CD4-positive, CD25-positive, alpha-beta regulatory T cell (primary cell): ENCODE measurements at regions not wholly inside any gene's neighbourhood (a gene's known extent, or its start where the extent isn't known, plus 50 kb on each side); places are given as distances from the start of the nearest gene placed in this dataset.

Experiments used
- ATAC-seq, 2 donors: fragments of 150-1000 bp; cut with Tn5 transposase; one replicate each; pipeline ENCODE4 v1.10.0; 2021; ENCODE audit warnings: low read depth in 2 of 2, moderate number of reproducible peaks in 2 of 2, moderate library complexity in 1 of 2
- DNase-seq, 3 donors: peaks; one replicate each; pipeline versions ENCODE4 v3.0.0 to v3.0.0-alpha.2; 2012 to 2022; ENCODE audit warnings: mixed read lengths in 1 of 3
- H3K27ac ChIP-seq: one replicate; pipeline ENCODE4 v1.7.0; 2013; ENCODE audit warnings: mild to moderate bottlenecking, low read length; ENCODE audit not compliant: insufficient read depth, poor library complexity, severe bottlenecking
- H3K27me3 ChIP-seq: one replicate; pipeline ENCODE4 v1.7.0; 2013; ENCODE audit warnings: low read length; ENCODE audit not compliant: control insufficient read depth, insufficient read depth
- H3K36me3 ChIP-seq: one replicate; pipeline ENCODE4 v1.7.0; 2013; ENCODE audit warnings: mild to moderate bottlenecking, low read length, moderate library complexity; ENCODE audit not compliant: control insufficient read depth, insufficient read depth
- H3K4me1 ChIP-seq: 2 replicates; pipeline ENCODE4 v1.7.0; 2013; ENCODE audit warnings: mild to moderate bottlenecking, low read length; ENCODE audit not compliant: insufficient read depth, control insufficient read depth, poor library complexity, severe bottlenecking
- H3K4me3 ChIP-seq: one replicate; pipeline ENCODE4 v1.7.0; 2013; ENCODE audit warnings: low read depth, mild to moderate bottlenecking, low read length, moderate library complexity
- H3K9me3 ChIP-seq, 2 experiments: 1 replicate in 1 of 2; 2 replicates in 1 of 2; pipeline ENCODE4 v1.7.0; 2013; ENCODE audit warnings: low read length in 2 of 2, mild to moderate bottlenecking in 1 of 2, moderate library complexity in 1 of 2; ENCODE audit not compliant: control insufficient read depth in 2 of 2
- H3K27ac Mint-ChIP-seq, 3 donors: one replicate each; pipeline ENCODE4 v1.8.0; 2020 to 2022; ENCODE audit warnings: mild to moderate bottlenecking in 3 of 3, mixed read lengths in 3 of 3, moderate library complexity in 2 of 3
- H3K27me3 Mint-ChIP-seq: one replicate; pipeline ENCODE4 v1.8.0; 2022; ENCODE audit warnings: mild to moderate bottlenecking, mixed read lengths
- H3K36me3 Mint-ChIP-seq: one replicate; pipeline ENCODE4 v1.8.0; 2020; ENCODE audit warnings: mixed read lengths
- H3K4me1 Mint-ChIP-seq, 4 donors: one replicate each; pipeline ENCODE4 v1.8.0; 2020 to 2022; ENCODE audit warnings: mixed read lengths in 4 of 4, mild to moderate bottlenecking in 1 of 4
- H3K4me3 Mint-ChIP-seq, 4 donors: one replicate each; pipeline ENCODE4 v1.8.0; 2020 to 2022; ENCODE audit warnings: mild to moderate bottlenecking in 4 of 4, mixed read lengths in 4 of 4, moderate library complexity in 3 of 4
- H3K9me3 Mint-ChIP-seq, 7 donors: one replicate each; pipeline ENCODE4 v1.8.0; 2020 to 2022; ENCODE audit warnings: mixed read lengths in 7 of 7, mild to moderate bottlenecking in 3 of 7, moderate library complexity in 2 of 7

- no peak for DNase-seq
- Mint-ChIP-seq H3K36me3 (no peaks in the 10 kb centered on the region), H3K27ac (no peak overlapping the region), H3K4me3 (no peak overlapping the region), H3K4me1 (no peaks in the 10 kb centered on the region), H3K9me3 (peaks cover 0 to 2% (median 0%) of the 10 kb centered on the region in 7 donors), H3K27me3 (no peaks in the 10 kb centered on the region)
- Histone ChIP-seq H3K27me3 (no peaks in the 10 kb centered on the region), H3K4me3 (no peak overlapping the region), H3K9me3 (no peaks in the 10 kb centered on the region), H3K36me3 (no peaks in the 10 kb centered on the region), H3K27ac (no peak overlapping the region), H3K4me1 (no peaks in the 10 kb centered on the region)
- ATAC-seq: no peak
Observed at GRCh38 chr2:120894966-120895365, 159.3 kb downstream of the GLI2 start.

GRCh38 chr2:120896126-120896525 is 160.5 kb downstream of the GLI2 start:
- ATAC-seq (no peak), DNase-seq (no peak)
- no peak overlapping the region for H3K27ac ChIP-seq
- Mint-ChIP-seq H3K27ac (no peak overlapping the region), H3K4me3 (no peak overlapping the region), H3K27me3 (no peaks in the 10 kb centered on the region), H3K4me1 (no peaks in the 10 kb centered on the region), H3K36me3 (no peaks in the 10 kb centered on the region), H3K9me3 (peaks cover 0 to 2% (median 0%) of the 10 kb centered on the region in 7 donors)
- no peaks in the 10 kb centered on the region for H3K9me3 ChIP-seq
- H3K4me3 ChIP-seq: no peak overlapping the region
- no peaks in the 10 kb centered on the region for H3K36me3 ChIP-seq
- H3K27me3 ChIP-seq: no peaks in the 10 kb centered on the region
- no peaks in the 10 kb centered on the region for H3K4me1 ChIP-seq

DNA sequence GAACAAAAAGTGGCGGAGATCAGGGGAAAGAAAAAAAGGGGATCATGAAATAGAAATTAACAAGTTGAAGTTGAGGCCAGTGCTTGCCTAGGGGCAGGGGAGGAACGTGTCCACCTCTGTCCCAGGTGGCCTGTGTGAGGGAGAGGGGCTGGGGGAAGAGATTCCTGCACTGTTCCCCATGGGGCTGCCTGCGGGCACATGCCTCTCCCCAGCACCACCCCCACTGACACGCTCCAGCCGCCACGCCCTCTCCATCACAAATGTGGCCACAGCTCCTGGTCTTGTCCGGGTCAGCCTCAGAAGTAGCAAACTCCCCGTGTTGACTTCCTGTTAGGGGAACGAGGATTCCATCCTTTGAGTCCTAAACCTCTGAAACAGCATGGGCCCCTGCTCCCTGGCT is 161.2 kb downstream of the GLI2 start:
- Histone ChIP-seq H3K27me3 (no peaks in the 10 kb centered on the region), H3K4me1 (no peaks in the 10 kb centered on the region), H3K9me3 (no peaks in the 10 kb centered on the region), H3K27ac (no peak overlapping the region), H3K36me3 (no peaks in the 10 kb centered on the region), H3K4me3 (no peak overlapping the region)
- no peak for DNase-seq
- H3K27me3 Mint-ChIP-seq: no peaks in the 10 kb centered on the region
- H3K4me3 Mint-ChIP-seq: no peak overlapping the region
- H3K9me3 Mint-ChIP-seq: peaks cover 0 to 2% (median 0%) of the 10 kb centered on the region in 7 donors
- H3K27ac Mint-ChIP-seq: no peak overlapping the region
- ATAC-seq: no peak
- no peaks in the 10 kb centered on the region for H3K36me3 Mint-ChIP-seq
- H3K4me1 Mint-ChIP-seq: no peaks in the 10 kb centered on the region

DNA sequence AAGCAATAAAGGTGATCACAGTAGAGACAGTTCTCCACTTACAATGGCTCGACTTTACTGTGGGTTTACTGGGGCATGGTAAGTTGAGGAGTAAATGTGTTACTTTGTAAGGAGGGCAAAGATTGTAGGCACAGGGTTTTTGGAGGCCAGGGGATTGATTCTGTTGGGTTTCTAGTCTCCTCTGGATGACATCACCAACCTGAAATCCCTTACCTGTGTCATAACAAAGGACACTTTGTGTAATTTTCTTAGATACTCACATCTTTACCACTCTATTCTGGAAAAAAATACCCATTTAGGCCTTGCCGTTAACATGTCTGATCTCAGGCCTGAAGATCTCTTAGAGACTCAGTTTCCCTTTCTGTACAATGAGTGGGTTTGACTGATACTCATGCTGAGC is 161.7 kb downstream of the GLI2 start:
- DNase-seq (no peak), ATAC-seq (no peak)
- Histone ChIP-seq H3K4me1 (no peaks in the 10 kb centered on the region), H3K4me3 (no peak overlapping the region), H3K27me3 (no peaks in the 10 kb centered on the region), H3K27ac (no peak overlapping the region), H3K9me3 (no peaks in the 10 kb centered on the region), H3K36me3 (no peaks in the 10 kb centered on the region)
- H3K9me3 Mint-ChIP-seq: peaks cover 0 to 2% (median 0%) of the 10 kb centered on the region in 7 donors
- H3K4me3 Mint-ChIP-seq: no peak overlapping the region
- no peaks in the 10 kb centered on the region for H3K27me3 Mint-ChIP-seq
- no peaks in the 10 kb centered on the region for H3K4me1 Mint-ChIP-seq
- no peak overlapping the region for H3K27ac Mint-ChIP-seq
- no peaks in the 10 kb centered on the region for H3K36me3 Mint-ChIP-seq

- H3K36me3 Mint-ChIP-seq: no peaks in the 10 kb centered on the region
- ATAC-seq (no peak), DNase-seq (no peak)
- H3K27me3 Mint-ChIP-seq: peaks cover 5% of the 10 kb centered on the region
- Histone ChIP-seq H3K9me3 (no peaks in the 10 kb centered on the region), H3K27ac (no peak overlapping the region), H3K36me3 (no peaks in the 10 kb centered on the region), H3K4me1 (no peaks in the 10 kb centered on the region), H3K4me3 (no peak overlapping the region), H3K27me3 (no peaks in the 10 kb centered on the region)
- no peak overlapping the region for H3K27ac Mint-ChIP-seq
- H3K4me1 Mint-ChIP-seq: no peaks in the 10 kb centered on the region
- H3K4me3 Mint-ChIP-seq: no peak overlapping the region
- peaks cover 0 to 2% (median 0%) of the 10 kb centered on the region in 7 donors for H3K9me3 Mint-ChIP-seq
Observed at GRCh38 chr2:120898496-120898895, 162.8 kb downstream of the GLI2 start.

DNA sequence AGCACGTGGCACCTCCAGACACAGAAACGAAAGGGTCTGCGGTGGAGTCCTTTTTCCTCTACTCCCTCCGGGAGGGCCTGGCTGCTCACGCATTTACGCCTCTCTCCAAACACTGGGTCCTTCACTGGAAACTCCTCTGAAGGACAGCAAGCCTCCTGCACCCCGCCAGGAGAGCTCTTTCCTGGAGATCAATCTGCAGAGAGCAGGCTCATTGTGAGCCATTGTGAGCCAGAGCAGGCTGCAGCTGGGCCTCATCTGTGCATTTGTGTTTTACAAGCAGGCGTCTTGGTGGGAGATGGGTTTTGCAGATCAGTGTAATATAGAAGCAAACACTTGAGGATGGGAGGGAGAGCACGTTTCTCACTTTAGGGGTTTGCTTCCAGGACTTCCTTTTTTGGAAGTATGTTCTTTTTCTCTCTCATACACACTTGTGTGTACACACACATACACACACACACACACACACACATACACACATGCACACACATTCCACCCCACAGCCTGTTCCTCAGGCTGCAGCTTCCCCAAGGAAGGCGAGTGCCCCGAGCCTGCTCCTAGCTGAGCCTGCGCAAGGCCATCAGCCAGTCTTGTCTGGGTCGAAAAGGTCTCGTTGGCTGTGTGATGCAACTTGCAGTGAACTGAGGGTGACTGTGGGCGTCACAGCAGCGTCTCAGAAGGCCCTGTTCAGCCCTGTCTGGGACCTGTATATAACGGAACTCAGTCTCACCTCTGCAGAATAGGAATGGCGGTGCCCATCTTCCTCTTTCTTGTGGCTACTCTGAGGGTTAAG is 163.5 kb downstream of the GLI2 start:
- H3K4me3 ChIP-seq: no peak overlapping the region
- H3K27me3 Mint-ChIP-seq: peaks cover 5% of the 10 kb centered on the region
- peaks cover 0 to 2% (median 0%) of the 10 kb centered on the region in 7 donors for H3K9me3 Mint-ChIP-seq
- no peaks in the 10 kb centered on the region for H3K36me3 Mint-ChIP-seq
- no peak overlapping the region for H3K27ac ChIP-seq
- no peak overlapping the region for H3K27ac Mint-ChIP-seq
- no peak overlapping the region for H3K4me3 Mint-ChIP-seq
- no peaks in the 10 kb centered on the region for H3K27me3 ChIP-seq
- no peaks in the 10 kb centered on the region for H3K4me1 Mint-ChIP-seq
- no peaks in the 10 kb centered on the region for H3K4me1 ChIP-seq
- no peak for ATAC-seq
- no peaks in the 10 kb centered on the region for H3K9me3 ChIP-seq
- H3K36me3 ChIP-seq: no peaks in the 10 kb centered on the region
- DNase-seq: no peak

DNA sequence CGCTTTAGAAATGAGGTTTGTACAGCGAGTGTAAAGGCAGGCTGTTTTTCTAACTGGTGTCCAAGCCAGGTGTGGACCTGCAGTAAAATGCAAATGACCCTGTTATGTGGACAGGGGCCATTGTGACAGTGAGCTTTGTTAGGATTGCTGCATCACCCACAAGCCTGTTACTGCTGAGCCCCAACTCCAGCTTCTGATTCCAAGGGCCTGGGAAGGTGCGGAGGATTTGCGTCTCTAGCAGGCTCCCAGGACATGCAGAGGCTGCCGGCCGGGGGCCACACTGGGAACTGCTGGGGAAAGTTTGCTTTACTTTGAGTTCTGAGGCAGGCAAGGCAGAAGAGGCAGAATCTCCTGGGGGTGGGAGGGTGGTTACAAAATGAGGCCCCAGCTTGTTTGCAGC is 164.1 kb downstream of the GLI2 start:
- no peak overlapping the region for H3K27ac ChIP-seq
- Mint-ChIP-seq H3K4me1 (no peaks in the 10 kb centered on the region), H3K27me3 (peaks cover 5% of the 10 kb centered on the region), H3K4me3 (no peak overlapping the region), H3K27ac (no peak overlapping the region), H3K9me3 (peaks cover 0 to 2% (median 0%) of the 10 kb centered on the region in 7 donors), H3K36me3 (no peaks in the 10 kb centered on the region)
- no peak for DNase-seq
- no peaks in the 10 kb centered on the region for H3K36me3 ChIP-seq
- H3K9me3 ChIP-seq: no peaks in the 10 kb centered on the region
- H3K4me3 ChIP-seq: no peak overlapping the region
- no peaks in the 10 kb centered on the region for H3K27me3 ChIP-seq
- ATAC-seq: no peak
- no peaks in the 10 kb centered on the region for H3K4me1 ChIP-seq

DNA sequence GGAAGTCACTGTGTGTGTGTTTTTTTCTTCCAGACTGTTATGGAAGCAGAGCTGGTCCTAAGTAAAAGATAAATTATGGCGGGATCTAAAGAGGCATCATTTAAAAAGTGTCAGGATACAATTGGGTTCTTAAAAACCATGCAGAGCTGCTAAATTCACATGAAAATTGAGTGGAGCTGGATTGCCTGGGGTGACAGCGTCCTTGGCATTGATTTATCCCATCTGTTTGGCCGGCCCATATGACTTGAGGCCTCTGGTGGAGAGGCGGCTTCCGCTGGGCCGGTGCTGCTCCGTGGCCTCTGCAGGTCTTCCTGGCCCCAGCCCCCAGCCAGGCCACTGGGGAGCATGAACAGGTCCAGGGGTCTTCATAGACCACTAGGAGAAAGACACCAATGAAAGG is 165.5 kb downstream of the GLI2 start:
- H3K4me1 Mint-ChIP-seq: no peaks in the 10 kb centered on the region
- H3K27me3 Mint-ChIP-seq: peaks cover 5% of the 10 kb centered on the region
- no peaks in the 10 kb centered on the region for H3K36me3 ChIP-seq
- no peak overlapping the region for H3K27ac Mint-ChIP-seq
- H3K9me3 Mint-ChIP-seq: peaks cover 0 to 2% (median 0%) of the 10 kb centered on the region in 7 donors
- DNase-seq (no peak), ATAC-seq (no peak)
- no peak overlapping the region for H3K4me3 ChIP-seq
- H3K4me1 ChIP-seq: no peaks in the 10 kb centered on the region
- H3K36me3 Mint-ChIP-seq: no peaks in the 10 kb centered on the region
- H3K27me3 ChIP-seq: no peaks in the 10 kb centered on the region
- H3K9me3 ChIP-seq: no peaks in the 10 kb centered on the region
- H3K27ac ChIP-seq: no peak overlapping the region
- no peak overlapping the region for H3K4me3 Mint-ChIP-seq
